HT-29 (cell line): ENCODE measurements at regions not wholly inside any gene's neighbourhood (a gene's known extent, or its start where the extent isn't known, plus 50 kb on each side); places are given as distances from the start of the nearest gene placed in this dataset.

Source experiments
- DNase-seq: peaks from one replicate; pipeline ENCODE4 v3.0.0-alpha.2; 2015; ENCODE audit warnings: low spot score

- no peak for DNase-seq
Observed at GRCh38 chr6:95780037-95780436, 202.7 kb downstream of the MANEA start.

GRCh38 chr6:95784019-95784418 lies 206.7 kb downstream of the MANEA start:
- DNase-seq = no peak

GRCh38 chr6:95784869-95785268 lies 207.5 kb downstream of the MANEA start:
- no peak for DNase-seq

GRCh38 chr6:95785785-95786184 lies 208.4 kb downstream of the MANEA start:
- no peak for DNase-seq

GRCh38 chr6:95786802-95787201 lies 209.5 kb downstream of the MANEA start:
- DNase-seq = no peak

GRCh38 chr6:95790787-95791186 lies 213.5 kb downstream of the MANEA start:
- DNase-seq = no peak

- DNase-seq = no peak
Observed at GRCh38 chr6:95794749-95795148, 217.4 kb downstream of the MANEA start.

- no peak for DNase-seq
Observed at GRCh38 chr6:95795927-95796326, 218.6 kb downstream of the MANEA start.

- DNase-seq = no peak
Observed at GRCh38 chr6:95797054-95797453, 218.7 kb upstream of the FUT9 start.

GRCh38 chr6:95802978-95803377 lies 212.8 kb upstream of the FUT9 start:
- DNase-seq = no peak

- DNase-seq = no peak
Observed at GRCh38 chr6:95803889-95804288, 211.9 kb upstream of the FUT9 start.

- peak; percentile 64 for DNase-seq
Observed at GRCh38 chr6:95804847-95805541, 210.8 kb upstream of the FUT9 start.

GRCh38 chr6:95805699-95806098 lies 210.1 kb upstream of the FUT9 start:
- DNase-seq = no peak

GRCh38 chr6:95815389-95816056 lies 200.3 kb upstream of the FUT9 start:
- DNase-seq = no peak

GRCh38 chr6:95819461-95819860 lies 196.3 kb upstream of the FUT9 start:
- DNase-seq = no peak

GRCh38 chr6:95819939-95820338 lies 195.8 kb upstream of the FUT9 start:
- DNase-seq = no peak

- no peak for DNase-seq
Observed at GRCh38 chr6:95830859-95831557, 184.8 kb upstream of the FUT9 start.

- DNase-seq = no peak
Observed at GRCh38 chr6:95837890-95838289, 177.9 kb upstream of the FUT9 start.

GRCh38 chr6:95841560-95841959 lies 174.2 kb upstream of the FUT9 start:
- DNase-seq = no peak

GRCh38 chr6:95846652-95847051 lies 169.1 kb upstream of the FUT9 start:
- no peak for DNase-seq

GRCh38 chr6:95847061-95847460 lies 168.7 kb upstream of the FUT9 start:
- DNase-seq = no peak

- DNase-seq = no peak
Observed at GRCh38 chr6:95848717-95849116, 167.1 kb upstream of the FUT9 start.

GRCh38 chr6:95856876-95857364 lies 158.9 kb upstream of the FUT9 start:
- no peak for DNase-seq
